OCI-LY7 (cell line): ENCODE measurements at regions not wholly inside any gene's neighbourhood (a gene's known extent, or its start where the extent isn't known, plus 50 kb on each side); places are given as distances from the start of the nearest gene placed in this dataset.

Experiments
- BruUV-seq: library from RNA; stranded (reverse); fragments of 400-500 nt; replicated peaks from 2 replicates; lab custom pipeline; 2021; lab: Mats Ljungman, UMichigan
- CTCF ChIA-PET: fragments of 300-600 bp; sonication (Branson Sonifier 250); formaldehyde crosslinking; loops from one replicate; lab custom pipeline; 2022; ENCODE audit warnings: antibody characterized with exemption; ENCODE audit not compliant: unreplicated experiment; lab: Charles Lee
- POLR2A ChIA-PET: fragments of 300-600 bp; sonication (Branson Sonifier 250); formaldehyde crosslinking; loops from one replicate; lab custom pipeline; 2022; ENCODE audit warnings: antibody characterized with exemption; lab: Charles Lee
- DNase-seq: peaks from one replicate; pipeline ENCODE4 v3.0.0-alpha.2; 2015; ENCODE audit warnings: low spot score
- H2AFZ ChIP-seq: fragments of 200-600 bp; sonication (generic), shearing (Covaris generic); 2 replicates; pipeline ENCODE4 v1.6.1; 2014; ENCODE audit warnings: mild to moderate bottlenecking, antibody characterized with exemption, low read length, moderate library complexity
- H3K27ac ChIP-seq: fragments of 200-600 bp; sonication (generic); 2 replicates; pipeline ENCODE4 v1.5.1; 2014; ENCODE audit warnings: mixed run types, low read depth, mild to moderate bottlenecking, moderate library complexity, low read length, inconsistent platforms; ENCODE audit not compliant: poor library complexity, severe bottlenecking
- H3K36me3 ChIP-seq: fragments of 200-600 bp; sonication (generic); 2 replicates; pipeline ENCODE4 v1.6.1; 2014; ENCODE audit warnings: mild to moderate bottlenecking, antibody characterized with exemption, low read length, moderate library complexity, mixed read lengths; ENCODE audit not compliant: insufficient read depth
- H3K4me1 ChIP-seq: fragments of 200-600 bp; sonication (generic); 2 replicates; pipeline ENCODE4 v1.5.1; 2014; ENCODE audit warnings: mild to moderate bottlenecking, low read length; ENCODE audit not compliant: insufficient read depth, poor library complexity, severe bottlenecking
- H3K4me2 ChIP-seq: fragments of 200-600 bp; sonication (generic); 2 replicates; pipeline ENCODE4 v1.6.1; 2014; ENCODE audit warnings: mild to moderate bottlenecking, low read length
- H3K4me3 ChIP-seq: fragments of 200-600 bp; sonication (generic); 2 replicates; pipeline ENCODE4 v1.5.1; 2014; ENCODE audit warnings: mild to moderate bottlenecking, low read depth, low read length; ENCODE audit not compliant: poor library complexity, severe bottlenecking
- H3K79me2 ChIP-seq: fragments of 200-600 bp; sonication (generic); 2 replicates; pipeline ENCODE4 v1.6.1; 2016; ENCODE audit warnings: low read depth, mild to moderate bottlenecking, low read length, moderate library complexity, mixed read lengths; ENCODE audit not compliant: insufficient read depth
- H3K9me2 ChIP-seq: fragments of 200-600 bp; sonication (generic); 2 replicates; pipeline ENCODE4 v1.6.1; 2016; ENCODE audit warnings: mild to moderate bottlenecking, low read length, mixed read lengths; ENCODE audit not compliant: insufficient read depth
- H3K9me3 ChIP-seq: fragments of 200-600 bp; sonication (generic); 2 replicates; pipeline ENCODE4 v1.6.1; 2014; ENCODE audit warnings: mild to moderate bottlenecking, mixed run types, low read length, mixed read lengths
- H4K20me1 ChIP-seq: fragments of 200-600 bp; sonication (generic); 2 replicates; pipeline ENCODE4 v1.6.1; 2014; ENCODE audit warnings: mild to moderate bottlenecking, antibody characterized with exemption, low read length, moderate library complexity, mixed read lengths; ENCODE audit not compliant: insufficient read depth
- CTCF ChIP-seq: fragments of 200-600 bp; sonication (generic); conservative IDR thresholded peaks from 2 replicates; pipeline ENCODE4 v1.5.1; 2014; ENCODE audit warnings: mild to moderate bottlenecking, antibody characterized with exemption, low read length, moderate library complexity, mixed read lengths
- EZH2phosphoT487 ChIP-seq: fragments of 200-600 bp; sonication (generic); IDR thresholded peaks from 2 replicates; pipeline ENCODE4 v1.6.1; 2018; ENCODE audit warnings: low read depth, borderline replicate concordance, mild to moderate bottlenecking, mixed run types, antibody characterized with exemption, low read length, moderate library complexity, mixed read lengths
- intact Hi-C: fragments of 100-400 bp; cut with micrococcal nuclease; formaldehyde crosslinking; loops from one replicate; pipeline ENCODE4 v1.10.0; 2022; ENCODE audit not compliant: unreplicated experiment

- intact Hi-C loops: no loop called here
- Histone ChIP-seq H3K4me3 (no peak overlapping the region), H3K4me2 (no peak overlapping the region), H2AFZ (no peak overlapping the region), H4K20me1 (no peaks in the 10 kb centered on the region), H3K9me2 (no peaks in the 10 kb centered on the region), H3K9me3 (no peaks in the 10 kb centered on the region), H3K4me1 (no peaks in the 10 kb centered on the region), H3K36me3 (no peaks in the 10 kb centered on the region), H3K27ac (no peak overlapping the region), H3K79me2 (no peaks in the 10 kb centered on the region)
- no TSS peak for BruUV-seq
- no peak for TF ChIP-seq CTCF
- no peak for TF ChIP-seq EZH2phosphoT487
- DNase-seq: no peak
- CTCF ChIA-PET: no interaction called here
- POLR2A ChIA-PET: interaction anchor here (0.5 kb wide), 1 partner anchor 1865 kb away, joined by 5 read pairs; no protein-coding TSS in a partner anchor
Measured at GRCh38 chrX:123086768-123087167, 97.3 kb upstream of the GRIA3 start.

GRCh38 chrX:123087326-123087725, 96.8 kb upstream of the GRIA3 start:
- TF ChIP-seq CTCF: no peak
- TF ChIP-seq EZH2phosphoT487: no peak
- CTCF ChIA-PET: no interaction called here
- Histone ChIP-seq H3K36me3 (no peaks in the 10 kb centered on the region), H3K9me2 (no peaks in the 10 kb centered on the region), H3K9me3 (no peaks in the 10 kb centered on the region), H3K79me2 (no peaks in the 10 kb centered on the region), H3K4me2 (no peak overlapping the region), H3K4me3 (no peak overlapping the region), H4K20me1 (no peaks in the 10 kb centered on the region), H3K27ac (no peak overlapping the region), H3K4me1 (no peaks in the 10 kb centered on the region), H2AFZ (no peak overlapping the region)
- no TSS peak for BruUV-seq
- intact Hi-C loops: no loop called here
- POLR2A ChIA-PET: interaction anchor here (0.5 kb wide), 1 partner anchor 1864 kb away, joined by 5 read pairs; no protein-coding TSS in a partner anchor
- DNase-seq: no peak

- intact Hi-C loops: no loop called here
- H3K79me2 ChIP-seq: no peaks in the 10 kb centered on the region
- BruUV-seq: no TSS peak
- H3K4me1 ChIP-seq: no peaks in the 10 kb centered on the region
- POLR2A ChIA-PET: no interaction called here
- no peaks in the 10 kb centered on the region for H3K9me2 ChIP-seq
- H3K4me2 ChIP-seq: no peak overlapping the region
- no peaks in the 10 kb centered on the region for H3K9me3 ChIP-seq
- CTCF ChIA-PET: no interaction called here
- TF ChIP-seq EZH2phosphoT487: no peak
- TF ChIP-seq CTCF: no peak
- H2AFZ ChIP-seq: no peak overlapping the region
- no peak overlapping the region for H3K27ac ChIP-seq
- no peak overlapping the region for H3K4me3 ChIP-seq
- no peaks in the 10 kb centered on the region for H3K36me3 ChIP-seq
- DNase-seq: no peak
- H4K20me1 ChIP-seq: no peaks in the 10 kb centered on the region
Measured at GRCh38 chrX:123088331-123088730, 95.7 kb upstream of the GRIA3 start.
